Germinal center (tissue), 1 donor: ENCODE measurements at regions not wholly inside any gene's neighbourhood (a gene's known extent, or its start where the extent isn't known, plus 50 kb on each side); places are given as distances from the start of the nearest gene placed in this dataset.

Source experiments
- DNase-seq: peaks from one replicate; pipeline ENCODE4 v3.0.0; 2012; ENCODE audit warnings: mixed read lengths, low spot score

DNA sequence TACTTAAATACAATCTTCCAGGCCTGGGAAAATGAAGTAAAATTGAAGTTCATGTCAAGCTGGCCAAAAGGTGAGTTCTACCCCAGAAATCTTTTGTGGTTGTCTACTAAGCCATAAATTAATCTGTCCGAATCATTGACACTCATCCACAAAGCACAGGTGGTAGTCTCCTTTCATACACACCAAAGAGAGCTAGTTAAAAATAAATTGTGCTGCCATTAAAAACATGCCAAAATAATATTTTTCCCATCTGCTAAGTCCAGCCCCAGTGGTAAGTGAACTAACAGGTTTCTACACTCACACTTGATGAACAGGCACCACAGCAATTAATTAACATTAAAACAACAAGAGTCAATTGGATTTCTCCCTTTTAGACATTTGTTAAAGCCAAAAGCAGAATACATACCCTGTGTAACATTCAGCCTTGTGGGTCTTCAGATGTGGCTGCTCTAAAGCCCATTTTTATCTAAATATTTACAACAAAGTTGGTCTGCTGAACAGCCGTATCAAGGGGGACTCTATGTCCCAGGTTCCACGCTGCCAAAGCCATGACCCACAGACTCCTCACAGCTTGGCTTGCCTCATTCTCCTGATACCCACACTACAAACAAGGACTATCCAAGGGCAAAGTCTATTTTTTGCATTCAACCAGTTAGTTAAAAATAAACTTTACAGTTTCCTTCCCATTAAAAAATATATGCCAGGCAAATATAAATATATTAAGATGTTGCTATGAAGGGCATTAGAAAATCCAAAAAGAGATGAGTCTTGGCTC, 490.4 kb downstream of the BMP2 start:
- no peak for DNase-seq

DNA sequence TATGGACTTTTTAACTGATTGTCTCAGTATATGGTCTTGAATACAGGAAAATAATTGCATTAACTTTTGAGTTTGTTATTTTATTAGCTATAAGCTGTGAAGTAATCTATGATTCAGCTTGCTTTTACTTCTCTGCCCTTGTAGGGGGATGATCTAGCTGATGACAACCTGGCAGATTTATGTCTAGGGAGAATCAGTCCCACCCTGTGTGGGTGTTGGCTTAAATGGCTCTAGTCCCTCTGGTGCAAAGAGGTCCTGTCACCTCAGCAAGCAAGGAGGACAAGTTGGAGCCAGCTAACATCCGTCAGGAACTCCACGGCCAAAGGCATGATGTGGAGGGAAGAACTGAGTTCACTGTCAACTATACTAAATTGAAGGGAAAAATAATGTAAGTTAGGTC, 495.3 kb downstream of the BMP2 start:
- no peak for DNase-seq

DNA sequence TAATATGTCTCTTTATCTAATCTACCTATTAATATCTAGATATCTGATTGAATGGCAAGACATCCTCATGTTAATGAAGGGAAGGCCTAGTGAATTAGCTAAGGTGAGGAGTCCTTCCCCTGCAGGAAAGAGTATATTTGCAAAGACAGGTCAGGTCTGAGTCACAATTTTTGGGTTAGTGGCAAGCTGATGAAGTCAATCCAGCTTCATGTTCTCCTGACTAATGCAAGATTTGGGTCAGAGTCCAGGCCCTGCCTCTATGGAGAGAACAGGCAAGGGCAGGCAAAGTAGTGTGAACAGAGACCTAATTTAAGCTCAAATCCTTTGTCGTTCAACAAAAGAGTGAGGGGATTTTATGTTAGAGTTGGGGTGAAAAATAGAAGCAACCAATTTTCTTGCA, 496.7 kb downstream of the BMP2 start:
- DNase-seq = no peak

DNA sequence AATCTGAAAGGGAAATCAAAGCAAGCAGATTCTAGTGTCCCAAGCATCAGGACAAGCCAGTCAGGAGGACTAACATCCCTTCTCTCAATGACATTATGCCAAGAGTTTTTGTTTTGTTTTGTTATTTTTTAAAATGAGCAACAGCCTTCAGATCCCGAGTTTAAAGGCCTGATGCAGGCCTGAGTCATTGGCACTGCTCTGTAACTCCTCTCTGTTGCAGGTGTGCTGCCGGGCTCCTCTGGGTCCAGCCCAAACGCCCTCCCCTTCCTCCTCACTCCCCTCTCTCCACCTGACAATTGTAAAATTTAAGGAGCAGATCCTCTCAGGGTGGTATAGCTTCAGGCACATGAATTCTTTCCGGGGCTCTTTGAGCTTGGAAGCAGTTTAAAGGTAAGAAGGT, 502.0 kb downstream of the BMP2 start:
- DNase-seq = no peak

DNA sequence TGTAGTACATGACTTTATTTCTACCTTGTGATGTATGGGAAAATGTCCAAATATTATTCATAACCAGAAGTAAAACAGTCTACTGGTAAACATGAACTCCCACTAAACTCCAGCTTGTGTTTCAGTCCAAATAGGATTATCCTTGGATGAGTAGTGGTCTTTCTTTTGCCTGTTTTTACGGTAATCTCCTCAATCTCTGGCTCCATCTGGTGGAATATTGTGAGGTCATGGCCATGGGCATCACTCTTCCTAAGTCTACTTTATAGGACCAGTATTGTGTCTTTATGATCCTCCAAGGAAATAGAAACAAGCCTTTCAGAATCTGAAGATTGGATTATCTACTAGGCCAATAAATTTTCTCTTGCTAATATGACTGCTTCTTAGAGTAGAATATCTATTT, 505.0 kb downstream of the BMP2 start:
- no peak for DNase-seq

DNA sequence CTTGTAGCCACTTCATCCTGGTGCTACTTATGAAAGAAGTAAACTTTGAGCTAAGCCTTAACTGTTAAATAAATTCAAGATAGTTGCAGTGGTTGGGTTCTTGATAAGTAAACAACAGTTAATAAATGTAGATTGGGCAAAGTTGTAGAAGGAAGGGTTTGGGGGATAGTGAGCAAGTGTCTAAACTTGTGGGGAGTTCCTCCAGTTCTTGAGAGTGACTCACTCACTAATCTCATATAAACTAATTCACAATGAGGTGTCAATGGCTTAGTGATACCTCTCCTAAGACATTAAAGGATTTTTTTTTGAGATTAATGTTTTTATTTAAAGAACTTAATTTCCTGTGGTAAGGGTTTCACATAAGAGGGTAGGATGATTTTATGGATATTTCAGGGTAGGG, 507.4 kb downstream of the BMP2 start:
- no peak for DNase-seq

DNA sequence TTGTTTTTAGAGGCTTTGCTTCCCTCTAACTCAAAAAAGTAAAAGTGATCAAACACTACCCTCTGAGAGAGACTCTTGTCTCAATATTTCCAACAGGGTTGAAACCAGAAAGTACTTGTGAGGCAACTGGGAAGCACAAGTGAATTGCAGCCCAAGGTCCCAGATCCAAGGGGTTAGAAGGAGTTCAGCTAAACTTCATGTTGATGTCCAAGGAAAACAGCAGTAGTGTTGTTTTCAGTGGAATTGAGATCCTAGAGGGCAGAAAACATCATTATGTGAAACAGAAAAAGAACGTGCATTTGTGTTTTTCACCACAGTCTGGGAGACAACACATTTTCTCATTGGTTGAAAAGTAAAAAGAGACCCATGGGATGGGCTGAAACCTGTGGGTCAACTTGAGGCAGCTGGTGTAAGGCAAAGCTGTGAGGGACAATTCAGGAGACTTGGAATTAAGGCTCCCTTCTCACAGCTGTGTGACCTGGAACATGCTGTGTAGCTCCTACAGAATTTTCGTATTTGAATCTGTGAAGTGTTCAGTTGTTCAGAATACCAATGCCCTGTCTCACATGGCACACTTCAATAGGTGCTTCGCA, 508.3 kb downstream of the BMP2 start:
- no peak for DNase-seq

DNA sequence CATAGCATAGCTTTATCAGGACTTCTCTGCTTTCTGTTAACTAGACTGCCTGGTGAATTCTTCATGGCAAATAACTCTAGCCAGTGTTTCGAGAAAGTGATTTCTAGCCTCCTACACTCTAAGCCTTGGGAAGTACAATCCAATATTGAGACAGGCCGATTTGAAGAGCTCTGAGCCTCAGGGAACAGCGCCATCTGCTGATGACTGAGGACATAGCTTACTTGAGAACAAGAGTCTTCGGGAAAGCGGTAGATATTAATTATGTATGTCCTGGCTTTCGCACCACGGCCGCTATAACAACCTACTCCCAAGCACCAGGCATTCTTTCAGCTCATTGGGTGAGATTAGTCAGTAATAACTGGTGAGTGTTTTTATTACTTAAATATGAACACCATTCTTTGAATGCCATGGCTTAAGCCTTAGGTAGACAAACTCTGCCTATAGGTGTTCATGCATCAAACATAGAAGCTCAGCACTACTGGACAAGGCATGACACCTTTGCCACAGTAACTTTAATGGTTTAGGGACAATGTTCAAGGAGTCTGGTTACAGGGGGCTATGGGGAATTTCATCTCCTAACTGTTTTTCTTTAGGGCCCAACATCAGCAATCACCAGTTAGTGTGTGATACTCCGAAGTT, 518.6 kb downstream of the BMP2 start:
- no peak for DNase-seq

DNA sequence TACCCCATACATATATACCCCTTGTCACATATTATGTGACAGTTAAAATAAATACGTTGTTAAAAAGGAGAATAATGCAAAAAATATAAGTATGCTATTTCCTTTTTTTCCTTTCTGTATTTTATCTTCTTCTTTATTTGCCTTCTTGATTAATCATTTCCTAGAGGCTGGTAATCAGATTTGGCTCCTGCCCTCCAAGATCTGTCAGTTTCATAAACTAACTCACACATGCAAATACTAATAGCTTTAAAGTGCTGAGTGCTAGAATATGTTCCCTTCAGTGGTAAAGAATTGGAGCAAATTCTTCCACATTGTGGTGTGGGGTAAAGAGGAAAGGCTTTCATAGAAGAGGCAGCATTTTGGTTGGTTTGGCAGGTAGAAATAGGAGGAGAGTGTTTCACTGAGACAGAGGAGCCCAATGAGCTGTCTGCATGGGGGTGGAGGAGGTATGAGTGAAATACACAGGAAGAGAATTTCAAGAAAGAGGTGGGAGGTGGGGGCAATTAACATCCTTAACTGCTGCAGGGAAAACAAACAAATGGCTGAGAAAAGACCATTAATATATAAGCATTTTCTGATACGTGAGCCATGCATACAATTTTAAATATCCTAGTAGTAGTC, 523.9 kb downstream of the BMP2 start:
- no peak for DNase-seq

DNA sequence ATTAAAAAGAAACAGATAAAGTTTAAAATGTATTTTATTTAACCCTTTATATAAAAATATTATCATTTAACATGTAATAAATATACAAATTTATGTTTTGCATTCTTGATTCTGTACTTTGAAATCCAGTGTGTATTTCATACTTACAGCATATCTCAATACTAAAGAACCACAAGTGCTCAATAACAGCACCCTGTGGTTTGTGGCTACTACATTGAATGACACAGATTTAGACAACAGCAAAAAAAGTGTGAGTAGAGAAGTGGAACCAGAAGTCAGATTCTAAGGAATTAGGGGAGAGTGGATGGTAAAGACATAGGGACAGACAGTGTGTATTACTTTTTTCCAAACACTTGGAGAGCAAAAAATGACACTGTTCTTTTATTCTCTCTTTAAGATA, 524.5 kb downstream of the BMP2 start:
- DNase-seq = no peak

DNA sequence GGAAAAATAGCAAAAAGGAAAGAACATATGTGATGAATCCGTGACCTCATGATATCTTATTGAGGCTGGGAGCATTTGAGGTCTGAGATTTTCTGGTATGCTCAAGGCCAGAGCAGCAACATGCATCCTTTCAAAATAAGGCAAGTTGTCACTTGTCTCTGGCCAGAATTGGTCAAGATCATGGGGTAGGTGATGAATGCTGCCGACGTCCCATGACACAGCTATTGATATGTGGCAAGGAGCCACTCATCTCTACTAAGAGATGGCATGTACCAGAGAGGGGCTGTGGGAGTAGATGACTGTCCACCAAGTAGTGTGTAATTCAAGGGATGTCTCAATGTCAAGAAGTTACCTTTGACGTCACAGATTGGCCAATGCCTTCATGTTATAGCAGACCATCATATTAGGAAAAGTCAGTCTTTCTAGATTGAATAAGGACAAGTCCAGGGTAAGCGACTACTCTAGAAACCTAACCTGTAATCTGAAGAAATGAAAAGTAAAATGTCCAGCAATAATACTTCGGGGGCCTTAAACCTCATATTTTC, 527.4 kb downstream of the BMP2 start:
- DNase-seq = no peak

DNA sequence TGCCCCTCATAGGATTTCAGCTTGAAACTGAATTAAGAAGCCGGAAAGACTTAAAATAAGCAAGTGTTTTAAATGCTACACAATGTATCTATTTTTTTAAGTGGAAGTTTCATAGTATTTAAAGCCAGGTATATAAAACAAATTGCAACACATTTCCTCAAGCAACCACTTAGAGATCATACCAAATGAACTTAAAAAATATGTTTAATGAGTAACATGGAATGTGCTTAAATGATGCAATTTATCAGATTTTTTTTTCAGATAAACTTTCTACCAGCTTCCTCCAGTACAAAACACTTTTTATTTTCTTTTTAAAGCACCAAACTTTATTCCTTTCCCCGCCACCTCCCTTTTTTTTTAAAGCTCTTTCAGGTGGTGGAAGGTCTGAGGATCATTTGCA, 534.3 kb downstream of the BMP2 start:
- DNase-seq = no peak

DNA sequence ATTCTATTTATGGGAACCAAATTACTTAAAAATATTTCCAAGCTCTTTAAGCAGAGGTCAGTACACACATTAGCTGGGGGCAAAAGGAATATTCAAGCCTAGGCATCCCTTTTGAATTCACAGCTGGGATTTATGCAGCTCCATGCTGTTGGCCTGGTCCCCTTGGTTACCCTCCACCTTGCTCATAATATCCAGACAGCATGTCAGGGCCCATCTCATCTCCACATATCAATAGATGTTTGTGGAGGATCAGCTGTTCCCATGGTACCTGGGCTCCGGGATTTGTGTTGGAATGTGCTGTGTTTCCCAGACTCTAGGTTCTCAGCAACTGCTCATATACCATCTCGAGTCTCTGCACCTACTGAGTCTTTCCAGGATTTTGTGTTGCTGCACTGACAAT, 534.8 kb downstream of the BMP2 start:
- no peak for DNase-seq

DNA sequence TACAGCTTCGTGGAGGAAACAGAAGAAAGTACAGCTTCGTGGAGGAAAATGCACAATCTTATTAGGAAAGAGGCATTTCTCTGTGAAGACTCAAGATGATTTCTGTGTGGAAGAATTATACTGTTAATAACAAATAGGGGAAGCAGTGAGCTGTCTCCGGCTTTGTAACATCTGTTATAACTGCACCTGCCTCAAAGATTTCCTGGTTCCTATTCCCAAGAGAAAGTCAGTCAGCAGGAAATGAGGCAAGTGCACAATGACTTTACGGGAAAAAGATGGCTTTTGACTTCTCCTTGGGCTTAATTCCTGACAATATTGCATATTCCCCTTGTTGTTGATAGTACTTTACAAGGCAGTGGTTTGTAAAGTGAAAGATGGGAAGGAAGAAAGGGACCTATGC, 538.5 kb downstream of the BMP2 start:
- no peak for DNase-seq

DNA sequence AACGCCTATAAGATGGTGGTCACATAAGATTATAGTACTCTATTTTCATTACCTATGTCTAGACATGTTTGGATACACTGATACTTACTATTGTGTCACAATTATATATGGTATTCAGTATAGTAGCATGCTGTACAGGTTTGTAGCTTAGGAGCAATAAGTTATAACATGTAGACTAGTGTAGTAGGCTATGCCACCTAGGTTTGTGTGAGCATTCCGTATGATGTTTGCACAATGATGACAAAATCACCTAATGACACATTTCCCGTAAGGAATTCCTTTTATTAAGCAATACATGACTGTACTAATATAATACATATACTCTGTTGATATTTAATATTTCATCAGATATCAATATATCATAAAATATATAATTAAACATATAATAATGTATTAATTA, 540.7 kb downstream of the BMP2 start:
- no peak for DNase-seq

DNA sequence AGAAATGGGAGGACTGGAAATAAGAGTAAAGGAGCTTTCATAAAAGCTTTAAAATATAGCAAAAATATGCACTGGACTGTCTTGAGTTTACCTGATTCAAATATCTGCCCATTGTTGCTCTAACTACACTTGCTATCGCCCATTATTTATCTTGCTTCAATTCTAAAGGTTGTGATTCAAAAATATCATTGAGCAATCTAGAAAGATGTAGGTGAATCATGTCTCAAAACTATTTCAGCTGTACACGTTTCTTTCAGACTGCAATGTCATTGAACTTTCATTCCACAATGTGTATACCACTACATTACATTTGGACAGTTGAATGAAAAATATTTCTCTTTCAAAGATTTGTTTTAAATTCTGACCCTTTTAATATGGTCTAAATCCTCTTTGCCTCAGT, 545.6 kb downstream of the BMP2 start:
- no peak for DNase-seq

DNA sequence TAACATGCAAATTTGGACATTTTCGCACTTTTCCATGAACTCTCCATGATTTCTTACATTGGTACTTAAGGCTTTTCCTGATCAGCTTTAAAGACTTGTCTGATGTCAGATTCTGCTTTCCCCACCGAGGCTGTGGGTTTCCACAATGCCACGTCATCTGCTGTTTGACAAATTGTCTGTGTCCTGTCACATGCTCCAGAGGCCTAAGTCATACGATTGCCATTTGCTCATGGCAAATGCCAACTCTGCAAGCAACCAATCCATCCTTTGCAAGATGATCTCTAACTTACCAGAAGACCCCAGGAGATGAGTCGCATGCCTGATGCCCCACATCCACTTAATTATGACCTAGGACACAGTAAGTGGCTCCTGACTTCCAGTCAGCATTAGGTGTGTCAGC, 556.5 kb downstream of the BMP2 start:
- DNase-seq = no peak

DNA sequence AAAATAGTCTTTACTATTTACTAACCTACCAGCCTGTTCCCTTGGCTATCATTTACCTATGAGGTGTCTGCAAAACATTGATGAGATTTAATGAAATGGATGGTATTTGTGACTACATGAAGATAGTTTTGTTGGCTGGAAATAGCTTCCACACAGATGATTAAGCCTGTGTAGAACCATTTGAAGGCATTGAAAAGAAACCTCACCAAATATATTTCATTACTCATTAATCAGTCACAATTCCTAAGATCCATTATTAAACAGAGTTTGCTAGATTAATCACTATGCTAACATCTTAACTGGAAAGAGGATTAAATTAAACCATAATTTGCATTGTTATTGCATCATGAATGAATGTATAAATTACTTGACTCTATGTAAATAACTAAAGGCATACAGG, 560.3 kb downstream of the BMP2 start:
- no peak for DNase-seq

DNA sequence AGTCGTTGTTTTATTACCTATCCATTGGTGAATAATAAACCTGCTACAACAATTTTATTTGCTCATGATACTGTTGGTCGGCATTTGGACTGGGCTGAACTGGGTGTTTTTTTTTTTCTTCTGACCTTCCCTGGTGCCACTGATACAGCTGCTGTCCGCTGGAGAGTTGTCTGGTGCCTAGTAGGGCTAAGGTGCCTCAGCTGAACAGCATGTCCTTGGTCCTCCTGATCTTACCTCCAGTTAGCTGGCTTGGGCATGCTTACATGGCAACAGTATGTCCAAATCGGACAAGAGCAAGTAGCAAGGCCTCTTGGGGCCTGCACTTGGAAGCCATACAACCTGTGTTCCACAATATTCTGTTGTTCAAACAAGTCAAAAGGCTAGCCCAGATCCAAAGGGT, 563.4 kb downstream of the BMP2 start:
- no peak for DNase-seq

DNA sequence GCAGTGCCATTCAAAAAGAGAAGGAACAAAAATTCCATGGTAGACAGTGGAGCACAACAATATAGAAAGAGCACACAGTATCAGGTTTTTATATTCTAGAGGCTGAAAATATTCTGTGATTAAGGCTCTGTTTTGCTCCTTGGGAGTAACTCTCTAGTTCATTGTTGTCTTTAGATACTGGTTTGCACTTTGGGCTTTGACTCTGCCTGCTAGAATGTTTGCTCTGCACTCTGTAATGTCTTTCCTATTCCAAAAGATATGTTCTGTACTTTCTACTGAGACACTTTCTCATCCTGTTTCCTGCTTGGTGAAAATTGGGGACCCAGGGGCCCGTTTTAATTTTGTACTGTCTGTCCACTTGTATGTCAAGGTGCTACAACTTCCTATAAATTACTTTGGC, 564.7 kb downstream of the BMP2 start:
- DNase-seq = no peak

DNA sequence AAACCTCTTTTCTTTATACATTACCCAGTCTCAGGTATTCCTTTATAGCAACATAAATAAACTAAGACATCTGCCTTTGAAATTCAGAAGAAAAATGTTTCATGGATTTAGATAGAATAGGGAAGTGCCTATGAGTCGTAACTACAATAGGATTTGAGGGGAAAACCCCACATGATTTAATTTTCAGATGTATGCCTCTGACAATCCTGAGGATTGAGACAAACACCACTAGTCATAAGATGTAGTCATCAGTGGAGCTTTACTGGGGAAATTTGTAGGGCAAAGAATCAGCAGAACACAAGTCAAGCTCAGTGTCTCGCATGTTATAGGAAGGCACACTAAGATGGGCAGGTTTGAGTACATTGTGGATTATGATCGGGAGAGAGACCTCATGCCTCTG, 566.4 kb downstream of the BMP2 start:
- no peak for DNase-seq

DNA sequence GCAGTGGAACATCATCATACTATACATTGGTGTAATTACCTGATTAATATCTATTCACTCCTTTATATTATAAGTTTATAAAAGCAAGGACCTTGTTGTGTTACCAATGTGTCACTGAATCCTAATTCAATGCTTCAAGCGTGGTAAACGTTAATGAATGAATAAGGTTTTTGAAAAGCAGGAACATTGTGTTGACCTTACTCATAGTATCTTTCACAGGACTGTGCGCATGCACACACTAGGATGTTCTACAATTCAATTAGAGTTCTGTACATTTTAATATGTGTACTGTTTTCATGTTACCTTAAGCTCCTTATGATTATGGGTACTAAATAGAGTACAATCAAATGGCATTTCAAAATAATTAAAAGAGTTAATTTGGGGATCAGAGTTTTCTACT, 578.5 kb downstream of the BMP2 start:
- DNase-seq = no peak

DNA sequence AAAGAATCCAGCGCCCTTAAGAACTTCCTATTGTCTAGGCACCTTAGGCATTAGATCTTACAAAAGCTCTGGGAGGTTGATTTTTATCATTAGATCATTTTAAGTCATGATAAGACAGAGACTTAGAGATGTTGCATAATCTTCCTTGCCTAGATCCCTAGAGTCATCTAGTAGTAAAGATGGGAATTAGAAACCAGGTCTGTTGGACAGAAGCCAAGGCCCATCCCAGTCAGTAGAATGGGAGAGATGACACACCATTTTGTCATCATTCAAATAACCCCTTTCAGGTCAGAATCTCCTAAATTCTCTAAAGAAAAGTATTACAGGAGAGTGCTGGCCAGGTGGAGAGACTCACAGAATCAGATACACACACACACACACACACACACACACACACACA, 579.1 kb downstream of the BMP2 start:
- no peak for DNase-seq
